GM12865 (cell line): ENCODE measurements at regions not wholly inside any gene's neighbourhood (a gene's known extent, or its start where the extent isn't known, plus 50 kb on each side); places are given as distances from the start of the nearest gene placed in this dataset.

ENCODE experiments used
- DNase-seq: peaks from one replicate; pipeline ENCODE4 v3.0.0; 2010; ENCODE audit warnings: low read depth
- H3K4me3 ChIP-seq: 2 replicates; pipeline ENCODE4 v1.5.1; 2011; ENCODE audit warnings: mild to moderate bottlenecking, low read depth, low read length, control low read depth
- TF ChIP-seq, protein P1 (sequence below): IDR thresholded peaks from 2 replicates; pipeline ENCODE4 v1.5.1; 2011; ENCODE audit warnings: low read length, control low read depth, low read depth, inconsistent platforms; ENCODE audit not compliant: insufficient read depth; ENCODE audit errors: missing control alignments

DNA sequence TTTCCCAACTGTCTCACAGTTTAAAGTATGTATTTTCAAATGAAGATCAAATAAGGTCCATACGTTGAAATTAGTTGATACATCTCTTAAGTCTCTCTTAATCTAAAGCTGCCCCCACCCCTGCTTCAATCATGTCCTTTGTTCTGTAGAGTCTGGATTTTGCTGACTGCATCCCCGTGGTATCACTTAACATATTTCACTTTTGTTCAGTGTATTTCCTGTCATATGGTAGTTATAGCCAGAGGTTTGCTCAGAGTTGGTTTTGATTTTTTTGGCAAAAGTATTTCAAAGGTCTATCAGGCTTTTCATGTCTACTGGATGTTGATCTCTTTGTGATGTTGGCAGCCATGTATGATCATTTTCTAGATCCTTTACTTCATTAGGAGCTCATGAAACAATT lies 54.4 kb upstream of the ARID5B start:
- H3K4me3 ChIP-seq = no peak overlapping the region
- TF ChIP-seq, protein P1, sequence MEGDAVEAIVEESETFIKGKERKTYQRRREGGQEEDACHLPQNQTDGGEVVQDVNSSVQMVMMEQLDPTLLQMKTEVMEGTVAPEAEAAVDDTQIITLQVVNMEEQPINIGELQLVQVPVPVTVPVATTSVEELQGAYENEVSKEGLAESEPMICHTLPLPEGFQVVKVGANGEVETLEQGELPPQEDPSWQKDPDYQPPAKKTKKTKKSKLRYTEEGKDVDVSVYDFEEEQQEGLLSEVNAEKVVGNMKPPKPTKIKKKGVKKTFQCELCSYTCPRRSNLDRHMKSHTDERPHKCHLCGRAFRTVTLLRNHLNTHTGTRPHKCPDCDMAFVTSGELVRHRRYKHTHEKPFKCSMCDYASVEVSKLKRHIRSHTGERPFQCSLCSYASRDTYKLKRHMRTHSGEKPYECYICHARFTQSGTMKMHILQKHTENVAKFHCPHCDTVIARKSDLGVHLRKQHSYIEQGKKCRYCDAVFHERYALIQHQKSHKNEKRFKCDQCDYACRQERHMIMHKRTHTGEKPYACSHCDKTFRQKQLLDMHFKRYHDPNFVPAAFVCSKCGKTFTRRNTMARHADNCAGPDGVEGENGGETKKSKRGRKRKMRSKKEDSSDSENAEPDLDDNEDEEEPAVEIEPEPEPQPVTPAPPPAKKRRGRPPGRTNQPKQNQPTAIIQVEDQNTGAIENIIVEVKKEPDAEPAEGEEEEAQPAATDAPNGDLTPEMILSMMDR = no peak
- no peak for DNase-seq

DNA sequence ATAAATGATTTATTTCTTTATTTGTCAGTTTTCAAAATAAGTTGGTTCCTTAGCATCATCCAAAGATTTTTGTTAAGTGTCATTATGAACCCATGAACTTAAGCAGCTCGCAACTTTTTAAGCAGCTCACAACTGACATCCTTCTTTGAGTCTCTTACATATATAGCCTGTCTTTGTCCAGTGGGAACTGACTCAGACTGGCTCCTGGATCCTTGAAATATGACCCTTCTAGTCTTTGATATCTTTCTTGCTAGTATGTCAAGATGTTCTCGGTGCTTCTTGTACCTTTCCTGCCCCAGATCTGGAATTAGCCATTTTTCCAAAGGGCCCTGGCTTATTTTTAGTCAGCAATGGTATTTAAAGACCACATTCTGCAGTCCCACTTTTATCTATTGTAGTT lies 53.9 kb upstream of the ARID5B start:
- H3K4me3 ChIP-seq = no peak overlapping the region
- no peak for DNase-seq
- TF ChIP-seq, protein P1 = no peak

DNA sequence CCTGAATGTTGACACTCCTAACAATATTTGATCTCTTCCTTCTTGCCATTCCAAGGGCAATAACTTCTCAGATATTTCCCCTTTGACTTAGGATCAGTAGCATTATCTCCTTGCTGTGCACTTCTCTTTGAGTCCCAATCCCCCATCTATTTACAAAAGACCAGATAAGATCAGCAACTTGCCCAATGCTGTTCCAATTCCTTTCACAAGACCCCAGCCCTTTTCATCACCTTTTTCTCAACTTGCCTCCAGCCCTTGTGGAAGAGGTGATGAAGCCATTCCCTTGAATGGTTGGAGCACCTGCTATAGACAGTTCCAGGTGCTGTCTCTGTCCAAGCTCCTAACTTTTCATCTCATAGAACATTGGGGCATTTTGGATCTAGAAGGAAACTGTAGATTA lies 51.1 kb upstream of the ARID5B start:
- TF ChIP-seq, protein P1 = no peak
- no peak for DNase-seq
- H3K4me3 ChIP-seq = no peak overlapping the region
